ENCODE measurements at regions not wholly inside any gene's neighbourhood (a gene's known extent, or its start where the extent isn't known, plus 50 kb on each side); places are given as distances from the start of the nearest gene placed in this dataset.

DNA sequence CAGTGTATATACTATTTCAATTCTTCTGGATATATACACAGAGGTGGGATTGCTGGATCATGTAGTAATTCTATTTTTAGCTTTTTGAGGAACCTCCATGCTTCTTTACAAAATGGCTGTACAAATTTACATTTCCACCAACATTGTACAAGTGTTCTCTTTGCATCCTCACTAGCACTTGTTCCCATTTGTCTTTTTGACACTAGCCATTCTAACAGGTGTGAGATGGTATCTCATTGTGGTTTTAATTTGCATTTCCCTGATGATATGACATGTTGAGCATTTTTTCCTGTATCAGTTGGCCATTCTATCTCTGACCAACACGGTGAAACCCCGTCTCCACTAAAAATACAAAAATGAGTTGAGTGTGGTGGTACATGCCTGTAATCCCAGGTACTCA lies 68.1 kb upstream of the PMEPA1 start:
- Mint-ChIP-seq H3K27ac (no peak overlapping the region), H3K4me1 (no peaks in the 10 kb centered on the region), H3K9me3 (no peaks in the 10 kb centered on the region), H3K27me3 (ENCODE audit: low read depth) (peaks cover 31% of the 10 kb centered on the region), H3K4me3 (no peak overlapping the region), H3K36me3 (ENCODE audit: low read depth) (no peaks in the 10 kb centered on the region)
- TF ChIP-seq, protein P1, sequence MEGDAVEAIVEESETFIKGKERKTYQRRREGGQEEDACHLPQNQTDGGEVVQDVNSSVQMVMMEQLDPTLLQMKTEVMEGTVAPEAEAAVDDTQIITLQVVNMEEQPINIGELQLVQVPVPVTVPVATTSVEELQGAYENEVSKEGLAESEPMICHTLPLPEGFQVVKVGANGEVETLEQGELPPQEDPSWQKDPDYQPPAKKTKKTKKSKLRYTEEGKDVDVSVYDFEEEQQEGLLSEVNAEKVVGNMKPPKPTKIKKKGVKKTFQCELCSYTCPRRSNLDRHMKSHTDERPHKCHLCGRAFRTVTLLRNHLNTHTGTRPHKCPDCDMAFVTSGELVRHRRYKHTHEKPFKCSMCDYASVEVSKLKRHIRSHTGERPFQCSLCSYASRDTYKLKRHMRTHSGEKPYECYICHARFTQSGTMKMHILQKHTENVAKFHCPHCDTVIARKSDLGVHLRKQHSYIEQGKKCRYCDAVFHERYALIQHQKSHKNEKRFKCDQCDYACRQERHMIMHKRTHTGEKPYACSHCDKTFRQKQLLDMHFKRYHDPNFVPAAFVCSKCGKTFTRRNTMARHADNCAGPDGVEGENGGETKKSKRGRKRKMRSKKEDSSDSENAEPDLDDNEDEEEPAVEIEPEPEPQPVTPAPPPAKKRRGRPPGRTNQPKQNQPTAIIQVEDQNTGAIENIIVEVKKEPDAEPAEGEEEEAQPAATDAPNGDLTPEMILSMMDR (IDR thresholded peaks at IDR 0.05; ENCODE audit: unreplicated experiment in 3 of 3): no peak

DNA sequence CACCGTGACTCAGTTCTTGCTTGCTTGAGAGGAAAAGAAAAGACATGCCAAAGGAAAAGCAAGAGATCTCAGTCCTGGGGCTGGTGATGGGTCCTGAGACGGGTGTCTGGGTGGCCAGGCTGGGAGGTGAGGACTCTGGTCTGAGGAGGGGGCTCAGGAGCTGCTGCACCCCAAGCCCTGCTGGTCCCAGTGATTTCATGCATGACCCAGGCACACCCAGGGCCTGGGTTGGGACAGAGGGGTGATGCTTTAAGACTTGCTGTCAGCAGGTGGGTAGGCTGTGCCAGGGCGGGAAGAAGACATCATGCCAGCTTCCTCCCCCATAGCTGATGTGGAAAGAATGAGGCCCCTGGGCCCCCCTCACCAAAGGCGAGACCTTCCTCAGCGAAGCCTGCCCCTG lies 65.1 kb upstream of the PMEPA1 start:
- Mint-ChIP-seq H3K4me3 (no peak overlapping the region), H3K9me3 (no peaks in the 10 kb centered on the region), H3K27ac (no peak overlapping the region), H3K4me1 (no peaks in the 10 kb centered on the region), H3K27me3 (ENCODE audit: low read depth) (peaks cover 18% of the 10 kb centered on the region), H3K36me3 (ENCODE audit: low read depth) (no peaks in the 10 kb centered on the region)
- TF ChIP-seq, protein P1 (IDR thresholded peaks at IDR 0.05; ENCODE audit: unreplicated experiment in 3 of 3): no peak

DNA sequence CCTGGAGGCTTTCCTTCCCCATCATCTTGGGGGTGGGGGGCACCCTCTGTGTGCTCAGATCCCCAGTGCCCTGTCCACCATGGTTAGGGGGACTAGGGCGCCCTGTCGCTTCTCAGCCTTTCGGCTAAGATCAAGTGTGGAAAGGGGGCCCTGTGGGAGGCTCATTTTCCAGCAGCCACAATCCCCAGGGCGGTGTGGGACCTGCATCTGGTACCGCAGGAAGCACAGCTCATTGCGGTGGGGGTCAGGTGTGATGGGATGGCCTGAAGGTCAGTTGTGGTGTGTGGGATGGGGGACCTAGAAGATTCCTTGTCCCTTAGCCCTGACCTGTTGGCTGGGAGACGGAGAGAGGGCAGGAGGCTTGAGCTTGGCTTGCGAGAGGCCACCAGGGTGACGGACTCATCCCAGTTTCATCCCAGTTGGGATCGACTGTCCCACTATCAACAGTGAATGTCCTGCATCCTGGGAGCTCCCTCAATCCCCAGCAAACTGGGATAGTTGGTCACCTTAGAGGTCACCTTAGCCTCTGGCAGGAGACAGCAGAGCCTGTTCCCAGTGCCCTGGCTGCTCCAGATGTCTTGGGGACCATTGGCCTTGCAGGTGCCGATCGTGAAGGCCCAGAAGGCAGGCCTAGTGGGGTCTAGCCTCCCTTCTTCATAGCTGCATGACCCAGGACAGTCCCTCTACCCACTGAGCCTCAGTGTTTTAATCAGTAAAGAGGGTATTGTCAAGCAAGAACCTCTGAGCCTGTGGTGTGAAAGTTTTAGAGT lies 64.5 kb upstream of the PMEPA1 start:
- H3K4me1 Mint-ChIP-seq: no peaks in the 10 kb centered on the region
- H3K27me3 Mint-ChIP-seq (ENCODE audit: low read depth): peaks cover 16% of the 10 kb centered on the region
- no peak overlapping the region for H3K27ac Mint-ChIP-seq
- no peak overlapping the region for H3K4me3 Mint-ChIP-seq
- H3K9me3 Mint-ChIP-seq: no peaks in the 10 kb centered on the region
- TF ChIP-seq, protein P1 (IDR thresholded peaks at IDR 0.05; ENCODE audit: unreplicated experiment in 3 of 3): no peak
- no peaks in the 10 kb centered on the region for H3K36me3 Mint-ChIP-seq (ENCODE audit: low read depth)

DNA sequence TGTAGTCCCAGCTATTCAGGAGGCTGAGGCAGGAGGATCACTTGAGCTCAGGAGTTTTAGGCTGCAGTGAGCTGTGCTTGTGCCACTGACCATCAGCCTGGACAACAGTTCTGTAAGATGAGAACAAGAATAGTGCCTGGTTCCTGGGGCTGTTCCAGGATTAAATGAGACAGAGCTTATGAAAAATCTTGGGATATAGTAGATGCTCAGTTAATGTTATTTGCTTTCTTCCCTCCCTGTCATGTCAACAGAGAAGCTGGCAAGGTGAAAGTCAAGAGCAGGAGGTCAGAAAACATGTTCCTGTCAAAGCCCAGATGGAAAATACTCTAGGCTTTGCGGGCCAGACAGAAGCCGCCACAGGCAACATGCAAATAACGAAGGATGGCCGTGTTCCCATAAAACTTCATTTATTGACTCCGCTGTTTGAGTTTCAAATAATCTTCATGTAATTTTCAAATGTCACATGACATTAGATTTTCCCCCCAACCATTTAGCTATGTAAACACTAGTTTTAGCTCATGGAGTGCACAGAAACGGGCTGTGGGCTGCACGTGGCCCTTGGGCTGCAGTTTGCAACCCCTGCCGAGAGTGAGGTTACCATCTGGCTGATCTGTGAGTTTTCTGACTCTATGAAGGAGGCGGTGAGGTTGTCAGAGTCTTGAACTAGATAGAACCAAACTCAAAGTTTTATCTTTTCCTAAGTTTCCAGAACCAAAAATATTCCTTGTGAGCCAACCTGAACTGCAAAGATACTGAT lies 63.4 kb upstream of the PMEPA1 start:
- TF ChIP-seq, protein P1 (IDR thresholded peaks at IDR 0.05; ENCODE audit: unreplicated experiment in 3 of 3): no peak
- Mint-ChIP-seq H3K36me3 (ENCODE audit: low read depth) (no peaks in the 10 kb centered on the region), H3K4me1 (no peaks in the 10 kb centered on the region), H3K27me3 (ENCODE audit: low read depth) (peaks cover 17% of the 10 kb centered on the region), H3K4me3 (no peak overlapping the region), H3K9me3 (no peaks in the 10 kb centered on the region), H3K27ac (peak overlapping the region in 1 of 3 experiments; percentile 38)

DNA sequence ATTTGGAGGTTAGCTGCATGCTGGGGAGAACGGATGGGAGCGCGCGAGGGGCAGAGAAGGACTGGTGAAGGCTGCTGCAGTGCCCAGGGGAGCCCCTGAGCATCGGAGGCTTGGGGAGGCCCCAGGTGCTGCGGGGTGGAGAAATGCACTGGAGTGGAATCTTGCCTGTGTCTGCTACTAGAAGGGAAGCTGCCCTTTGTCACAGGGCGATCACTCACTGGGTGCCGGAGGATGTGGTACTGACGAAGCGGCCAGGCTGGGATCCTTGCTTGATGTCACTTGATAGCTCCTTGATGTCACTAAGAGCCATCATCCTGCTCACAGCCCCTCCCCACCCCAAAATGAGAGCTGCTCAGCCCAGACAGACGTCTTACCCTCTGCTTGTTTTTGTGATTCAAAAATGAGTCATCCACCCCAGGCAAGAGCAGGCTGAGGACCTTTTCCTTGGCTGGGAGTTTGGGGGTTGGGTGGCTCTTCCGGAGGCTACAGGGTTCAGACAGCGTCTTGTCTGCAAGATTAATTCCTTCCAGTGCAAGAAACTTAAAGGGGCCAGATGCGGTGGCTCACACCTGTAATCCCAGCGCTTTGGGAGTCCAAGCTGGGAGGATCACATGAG lies 62.6 kb upstream of the PMEPA1 start:
- no peaks in the 10 kb centered on the region for H3K36me3 Mint-ChIP-seq (ENCODE audit: low read depth)
- peaks cover 17% of the 10 kb centered on the region for H3K27me3 Mint-ChIP-seq (ENCODE audit: low read depth)
- H3K27ac Mint-ChIP-seq: peak overlapping the region in 2 of 3 experiments; percentile 38 to 42
- H3K4me1 Mint-ChIP-seq: peaks cover 4% of the 10 kb centered on the region
- peaks cover 5% of the 10 kb centered on the region for H3K9me3 Mint-ChIP-seq
- TF ChIP-seq, protein P1 (IDR thresholded peaks at IDR 0.05; ENCODE audit: unreplicated experiment in 3 of 3): no peak
- no peak overlapping the region for H3K4me3 Mint-ChIP-seq
